SK-N-SH (cell line): ENCODE measurements at regions not wholly inside any gene's neighbourhood (a gene's known extent, or its start where the extent isn't known, plus 50 kb on each side); places are given as distances from the start of the nearest gene placed in this dataset.

ENCODE experiments used
- EP300 ChIP-seq, 2 experiments: IDR thresholded peaks; 2 replicates each; pipeline versions ENCODE4 v1.4.0 to v1.6.1; 2012; ENCODE audit warnings: borderline replicate concordance in 1 of 2, low read depth in 1 of 2, low read length in 1 of 2
- EZH2phosphoT487 ChIP-seq: fragments of 200-600 bp; sonication (generic); IDR thresholded peaks from 2 replicates; pipeline ENCODE4 v1.6.1; 2017; ENCODE audit warnings: low read depth, mixed run types, mild to moderate bottlenecking, antibody characterized with exemption, moderate library complexity, borderline replicate concordance
- FOSL2 ChIP-seq: IDR thresholded peaks from 2 replicates; pipeline ENCODE4 v1.4.0; 2012; ENCODE audit warnings: low read depth, mild to moderate bottlenecking, moderate library complexity, borderline replicate concordance
- MXI1 ChIP-seq: IDR thresholded peaks from 2 replicates; pipeline ENCODE4 v1.6.1; 2012; ENCODE audit warnings: mild to moderate bottlenecking, low read depth, low read length, improper control_type of control experiment
- POLR2AphosphoS5 ChIP-seq: IDR thresholded peaks from 2 replicates; pipeline ENCODE4 v1.6.1; 2012; ENCODE audit warnings: low read depth, low read length
- YY1 ChIP-seq: IDR thresholded peaks from 2 replicates; pipeline ENCODE4 v1.4.0; 2012; ENCODE audit warnings: low read depth, mild to moderate bottlenecking
- TF ChIP-seq, protein P1 (sequence below): fragments of 200-600 bp; sonication (generic); IDR thresholded peaks from 2 replicates; pipeline ENCODE4 v1.6.1; 2017; ENCODE audit warnings: antibody characterized with exemption, mild to moderate bottlenecking, moderate library complexity
- TF ChIP-seq, protein P2 (sequence below): IDR thresholded peaks from 2 replicates; pipeline ENCODE4 v1.6.1; 2012; ENCODE audit warnings: mild to moderate bottlenecking, low read depth, low read length, moderate library complexity
- TF ChIP-seq, protein P3 (sequence below): IDR thresholded peaks from 2 replicates; pipeline ENCODE4 v1.4.0; 2012; ENCODE audit warnings: low read depth
- TF ChIP-seq, protein P4 (sequence below): fragments of 150-350 bp; IDR thresholded peaks from 2 replicates; pipeline ENCODE4 v1.6.1; 2017; ENCODE audit warnings: antibody characterized with exemption, low read length, low read depth, borderline replicate concordance

DNA sequence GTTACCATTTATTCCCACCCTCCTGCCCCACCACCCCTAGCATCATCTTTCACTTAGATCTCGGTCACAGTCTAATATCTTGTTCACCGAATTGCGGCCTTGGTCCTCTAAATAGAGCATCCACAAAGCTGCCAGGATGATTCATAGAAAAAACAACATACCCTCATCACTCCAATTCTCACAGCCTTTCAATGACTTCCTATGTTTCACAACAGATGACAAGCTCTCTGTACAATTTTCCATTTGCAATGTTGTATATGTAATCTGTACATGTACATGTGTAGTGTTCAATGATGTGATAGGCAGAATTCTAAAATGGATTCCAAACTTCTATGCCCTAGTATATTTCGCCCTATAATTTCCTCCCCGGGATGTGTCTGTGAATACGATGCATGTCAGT, 675.6 kb upstream of the CELF4 start:
- no peak for TF ChIP-seq POLR2AphosphoS5
- TF ChIP-seq, protein P1, sequence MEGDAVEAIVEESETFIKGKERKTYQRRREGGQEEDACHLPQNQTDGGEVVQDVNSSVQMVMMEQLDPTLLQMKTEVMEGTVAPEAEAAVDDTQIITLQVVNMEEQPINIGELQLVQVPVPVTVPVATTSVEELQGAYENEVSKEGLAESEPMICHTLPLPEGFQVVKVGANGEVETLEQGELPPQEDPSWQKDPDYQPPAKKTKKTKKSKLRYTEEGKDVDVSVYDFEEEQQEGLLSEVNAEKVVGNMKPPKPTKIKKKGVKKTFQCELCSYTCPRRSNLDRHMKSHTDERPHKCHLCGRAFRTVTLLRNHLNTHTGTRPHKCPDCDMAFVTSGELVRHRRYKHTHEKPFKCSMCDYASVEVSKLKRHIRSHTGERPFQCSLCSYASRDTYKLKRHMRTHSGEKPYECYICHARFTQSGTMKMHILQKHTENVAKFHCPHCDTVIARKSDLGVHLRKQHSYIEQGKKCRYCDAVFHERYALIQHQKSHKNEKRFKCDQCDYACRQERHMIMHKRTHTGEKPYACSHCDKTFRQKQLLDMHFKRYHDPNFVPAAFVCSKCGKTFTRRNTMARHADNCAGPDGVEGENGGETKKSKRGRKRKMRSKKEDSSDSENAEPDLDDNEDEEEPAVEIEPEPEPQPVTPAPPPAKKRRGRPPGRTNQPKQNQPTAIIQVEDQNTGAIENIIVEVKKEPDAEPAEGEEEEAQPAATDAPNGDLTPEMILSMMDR, result no peak
- TF ChIP-seq YY1, result no peak
- no peak for TF ChIP-seq FOSL2
- TF ChIP-seq, protein P2, sequence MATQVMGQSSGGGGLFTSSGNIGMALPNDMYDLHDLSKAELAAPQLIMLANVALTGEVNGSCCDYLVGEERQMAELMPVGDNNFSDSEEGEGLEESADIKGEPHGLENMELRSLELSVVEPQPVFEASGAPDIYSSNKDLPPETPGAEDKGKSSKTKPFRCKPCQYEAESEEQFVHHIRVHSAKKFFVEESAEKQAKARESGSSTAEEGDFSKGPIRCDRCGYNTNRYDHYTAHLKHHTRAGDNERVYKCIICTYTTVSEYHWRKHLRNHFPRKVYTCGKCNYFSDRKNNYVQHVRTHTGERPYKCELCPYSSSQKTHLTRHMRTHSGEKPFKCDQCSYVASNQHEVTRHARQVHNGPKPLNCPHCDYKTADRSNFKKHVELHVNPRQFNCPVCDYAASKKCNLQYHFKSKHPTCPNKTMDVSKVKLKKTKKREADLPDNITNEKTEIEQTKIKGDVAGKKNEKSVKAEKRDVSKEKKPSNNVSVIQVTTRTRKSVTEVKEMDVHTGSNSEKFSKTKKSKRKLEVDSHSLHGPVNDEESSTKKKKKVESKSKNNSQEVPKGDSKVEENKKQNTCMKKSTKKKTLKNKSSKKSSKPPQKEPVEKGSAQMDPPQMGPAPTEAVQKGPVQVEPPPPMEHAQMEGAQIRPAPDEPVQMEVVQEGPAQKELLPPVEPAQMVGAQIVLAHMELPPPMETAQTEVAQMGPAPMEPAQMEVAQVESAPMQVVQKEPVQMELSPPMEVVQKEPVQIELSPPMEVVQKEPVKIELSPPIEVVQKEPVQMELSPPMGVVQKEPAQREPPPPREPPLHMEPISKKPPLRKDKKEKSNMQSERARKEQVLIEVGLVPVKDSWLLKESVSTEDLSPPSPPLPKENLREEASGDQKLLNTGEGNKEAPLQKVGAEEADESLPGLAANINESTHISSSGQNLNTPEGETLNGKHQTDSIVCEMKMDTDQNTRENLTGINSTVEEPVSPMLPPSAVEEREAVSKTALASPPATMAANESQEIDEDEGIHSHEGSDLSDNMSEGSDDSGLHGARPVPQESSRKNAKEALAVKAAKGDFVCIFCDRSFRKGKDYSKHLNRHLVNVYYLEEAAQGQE, result no peak
- TF ChIP-seq, protein P3, sequence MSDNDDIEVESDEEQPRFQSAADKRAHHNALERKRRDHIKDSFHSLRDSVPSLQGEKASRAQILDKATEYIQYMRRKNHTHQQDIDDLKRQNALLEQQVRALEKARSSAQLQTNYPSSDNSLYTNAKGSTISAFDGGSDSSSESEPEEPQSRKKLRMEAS, result no peak
- TF ChIP-seq MXI1, result no peak
- TF ChIP-seq EZH2phosphoT487, result no peak
- TF ChIP-seq, protein P4, sequence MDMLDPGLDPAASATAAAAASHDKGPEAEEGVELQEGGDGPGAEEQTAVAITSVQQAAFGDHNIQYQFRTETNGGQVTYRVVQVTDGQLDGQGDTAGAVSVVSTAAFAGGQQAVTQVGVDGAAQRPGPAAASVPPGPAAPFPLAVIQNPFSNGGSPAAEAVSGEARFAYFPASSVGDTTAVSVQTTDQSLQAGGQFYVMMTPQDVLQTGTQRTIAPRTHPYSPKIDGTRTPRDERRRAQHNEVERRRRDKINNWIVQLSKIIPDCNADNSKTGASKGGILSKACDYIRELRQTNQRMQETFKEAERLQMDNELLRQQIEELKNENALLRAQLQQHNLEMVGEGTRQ, result no peak
- TF ChIP-seq EP300 (IDR thresholded peaks at IDR 0.05; ENCODE audit: borderline replicate concordance in 1 of 2, low read depth in 1 of 2, low read length in 1 of 2), result no peak
